Neuronal stem cell (in vitro differentiated cells): ENCODE measurements at regions not wholly inside any gene's neighbourhood (a gene's known extent, or its start where the extent isn't known, plus 50 kb on each side); places are given as distances from the start of the nearest gene placed in this dataset.

Experiments used
- DNase-seq: peaks from one replicate; pipeline ENCODE4 v3.0.0-alpha.2; 2013; ENCODE audit warnings: low spot score
- H2AFZ ChIP-seq: one replicate; pipeline ENCODE4 v1.6.1; 2013; ENCODE audit warnings: mild to moderate bottlenecking, low read length, inconsistent platforms
- H2AK5ac ChIP-seq: 2 replicates; pipeline ENCODE4 v1.6.1; 2013; ENCODE audit warnings: low read depth, mild to moderate bottlenecking, inconsistent platforms, low read length, moderate library complexity, mixed read lengths
- H2BK120ac ChIP-seq: 2 replicates; pipeline ENCODE4 v1.6.1; 2013; ENCODE audit warnings: low read depth, mild to moderate bottlenecking, inconsistent platforms, low read length, moderate library complexity, mixed read lengths
- H2BK12ac ChIP-seq: one replicate; pipeline ENCODE4 v1.6.1; 2013; ENCODE audit warnings: low read length, inconsistent platforms
- H2BK15ac ChIP-seq: 2 replicates; pipeline ENCODE4 v1.6.1; 2013; ENCODE audit warnings: mild to moderate bottlenecking, low read length, inconsistent platforms, mixed read lengths
- H2BK5ac ChIP-seq: one replicate; pipeline ENCODE4 v1.6.1; 2013; ENCODE audit warnings: inconsistent platforms, mild to moderate bottlenecking, low read length, moderate library complexity
- H3K14ac ChIP-seq: one replicate; pipeline ENCODE4 v1.6.1; 2013; ENCODE audit warnings: low read length, inconsistent platforms
- H3K18ac ChIP-seq: 2 replicates; pipeline ENCODE4 v1.6.1; 2013; ENCODE audit warnings: low read length, inconsistent platforms
- H3K23ac ChIP-seq: 2 replicates; pipeline ENCODE4 v1.6.1; 2013; ENCODE audit warnings: low read depth, mild to moderate bottlenecking, mixed read lengths, low read length, inconsistent platforms; ENCODE audit not compliant: poor library complexity
- H3K27ac ChIP-seq: replicated peaks from 3 replicates; pipeline ENCODE4 v1.5.1; 2013; ENCODE audit warnings: low read length, inconsistent platforms
- H3K27me3 ChIP-seq, 3 experiments: 2 replicates each; pipeline ENCODE4 v1.6.1; 2013; ENCODE audit warnings: low read length in 3 of 3, mild to moderate bottlenecking in 2 of 3, inconsistent platforms in 1 of 3, low read depth in 1 of 3, mixed read lengths in 1 of 3, moderate library complexity in 1 of 3; ENCODE audit not compliant: control insufficient read depth in 3 of 3, insufficient read depth in 3 of 3
- H3K36me3 ChIP-seq, 2 donors: replicated peaks in 1 of 2; 2 replicates each; pipeline ENCODE4 v1.6.1; 2013; ENCODE audit warnings: low read length in 2 of 2; ENCODE audit not compliant: control insufficient read depth in 2 of 2, insufficient read depth in 2 of 2
- H3K4ac ChIP-seq: 2 replicates; pipeline ENCODE4 v1.6.1; 2013; ENCODE audit warnings: inconsistent platforms, mild to moderate bottlenecking, low read length, moderate library complexity
- H3K4me1 ChIP-seq, 2 donors: 1 replicate in 1 of 2; 2 replicates in 1 of 2; pipeline ENCODE4 v1.6.1; 2013; ENCODE audit warnings: low read length in 2 of 2, low read depth in 1 of 2; ENCODE audit not compliant: control insufficient read depth in 2 of 2, insufficient read depth in 1 of 2
- H3K4me2 ChIP-seq: one replicate; pipeline ENCODE4 v1.6.1; 2013; ENCODE audit warnings: mild to moderate bottlenecking, low read length, inconsistent platforms; ENCODE audit not compliant: insufficient read depth, poor library complexity, severe bottlenecking
- H3K4me3 ChIP-seq, 2 donors: 2 replicates each; pipeline ENCODE4 v1.5.1; 2013; ENCODE audit warnings: low read length in 2 of 2, mild to moderate bottlenecking in 2 of 2, inconsistent platforms in 1 of 2, moderate library complexity in 1 of 2
- H3K79me1 ChIP-seq: one replicate; pipeline ENCODE4 v1.6.1; 2013; ENCODE audit warnings: low read depth, mild to moderate bottlenecking, inconsistent platforms, low read length, moderate library complexity
- H3K9ac ChIP-seq: one replicate; pipeline ENCODE4 v1.6.1; 2013; ENCODE audit warnings: mild to moderate bottlenecking, low read depth, low read length, inconsistent platforms; ENCODE audit not compliant: poor library complexity
- H3K9me3 ChIP-seq, 2 donors: replicated peaks in 1 of 2; 2 replicates each; pipeline versions ENCODE3 to v1.6.1; 2013; ENCODE audit warnings: low read length in 2 of 2, mild to moderate bottlenecking in 2 of 2, inconsistent platforms in 1 of 2, low read depth in 1 of 2, mixed read lengths in 1 of 2, moderate library complexity in 1 of 2; ENCODE audit not compliant: control insufficient read depth in 2 of 2, insufficient read depth in 1 of 2
- H4K8ac ChIP-seq: one replicate; pipeline ENCODE4 v1.6.1; 2013; ENCODE audit warnings: low read depth, mild to moderate bottlenecking, inconsistent platforms, low read length, moderate library complexity
- H4K91ac ChIP-seq: one replicate; pipeline ENCODE4 v1.6.1; 2013; ENCODE audit warnings: low read length, low read depth, mild to moderate bottlenecking, inconsistent platforms; ENCODE audit not compliant: poor library complexity
- WGBS, 2 donors: extraction: QIAGEN DNeasy Blood & Tissue Kit; methylation state at CpG; one replicate each; pipeline ENCODE4 v1.1.7; 2013; ENCODE audit warnings: missing lambda C conversion rate in 2 of 2, mixed read lengths in 1 of 2; ENCODE audit not compliant: insufficient read length in 2 of 2, insufficient replicate concordance in 1 of 2; ENCODE audit errors: extremely low coverage in 2 of 2; 5-methylcytosine and 5-hydroxymethylcytosine counted together

DNA sequence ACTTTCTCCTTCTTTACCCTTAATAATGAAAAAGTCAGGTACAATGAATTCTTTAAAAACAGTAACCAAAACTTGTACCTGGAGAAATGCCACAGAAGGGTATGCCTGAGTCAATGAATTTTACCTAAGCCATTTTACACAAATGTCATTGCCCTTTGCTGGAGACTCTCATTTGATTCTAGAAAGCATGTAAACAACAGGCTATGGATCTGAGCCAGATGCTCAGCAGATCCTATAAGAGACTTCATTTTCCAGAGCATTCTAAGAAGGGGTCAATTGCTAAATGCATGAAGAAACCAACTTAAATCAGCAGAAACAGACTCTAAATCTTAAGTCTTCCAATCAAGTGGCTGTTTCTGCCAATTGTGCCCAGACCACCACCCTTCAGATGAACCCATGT is 83.8 kb upstream of the GALNT15 start:
- H3K9ac ChIP-seq: no peak overlapping the region
- no peak overlapping the region for H2BK12ac ChIP-seq
- no peak overlapping the region for H3K4me2 ChIP-seq
- no peak overlapping the region for H2BK120ac ChIP-seq
- no peak overlapping the region for H3K4me3 ChIP-seq
- H2BK15ac ChIP-seq: no peak overlapping the region
- peaks cover 0 to 11% of the 10 kb centered on the region in 2 donors for H3K4me1 ChIP-seq
- H3K18ac ChIP-seq: no peak overlapping the region
- H2BK5ac ChIP-seq: no peak overlapping the region
- no peak overlapping the region for H4K8ac ChIP-seq
- no peak overlapping the region for H4K91ac ChIP-seq
- no peak for DNase-seq
- no peak overlapping the region for H2AK5ac ChIP-seq
- no peak overlapping the region for H3K27ac ChIP-seq
- H3K4ac ChIP-seq: no peak overlapping the region
- no peaks in the 10 kb centered on the region for H3K79me1 ChIP-seq
- H3K36me3 ChIP-seq: no peaks in the 10 kb centered on the region
- H2AFZ ChIP-seq: no peak overlapping the region
- no peak overlapping the region for H3K23ac ChIP-seq
- H3K9me3 ChIP-seq: no peaks in the 10 kb centered on the region
- no peaks in the 10 kb centered on the region for H3K27me3 ChIP-seq
- H3K14ac ChIP-seq: no peak overlapping the region

DNA sequence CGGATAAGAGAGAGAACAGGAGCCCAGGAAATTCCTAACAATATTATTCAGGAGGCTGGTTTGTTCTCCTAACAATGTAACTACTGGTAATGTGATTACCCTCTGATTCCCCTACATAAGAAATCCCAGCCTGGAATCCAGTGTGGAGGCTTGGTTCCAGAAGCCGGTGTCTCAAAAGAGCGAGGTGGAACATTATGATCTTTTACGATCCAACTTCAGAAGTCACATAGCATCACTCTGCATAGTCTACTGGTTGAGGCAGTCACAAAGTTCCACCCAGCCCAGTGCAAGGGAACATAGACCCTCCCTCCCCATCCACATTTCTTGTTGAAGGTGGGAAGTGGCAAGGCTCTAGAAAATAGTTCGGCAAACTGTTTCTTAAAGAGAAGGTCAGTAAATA is 81.6 kb upstream of the GALNT15 start:
- H3K9me3 ChIP-seq: no peaks in the 10 kb centered on the region
- no peak overlapping the region for H3K4me2 ChIP-seq
- no peak for DNase-seq
- no peak overlapping the region for H3K4ac ChIP-seq
- no CpG with 5 or more reads among the region's 5 CpGs for WGBS, 2 donors
- no peak overlapping the region for H2BK12ac ChIP-seq
- H2BK120ac ChIP-seq: no peak overlapping the region
- H3K4me1 ChIP-seq: peaks cover 0 to 2% of the 10 kb centered on the region in 2 donors
- H3K79me1 ChIP-seq: no peaks in the 10 kb centered on the region
- H3K27me3 ChIP-seq: no peaks in the 10 kb centered on the region
- no peak overlapping the region for H2BK5ac ChIP-seq
- no peak overlapping the region for H3K18ac ChIP-seq
- H3K36me3 ChIP-seq: no peaks in the 10 kb centered on the region
- no peak overlapping the region for H4K8ac ChIP-seq
- H3K4me3 ChIP-seq: no peak overlapping the region
- H3K9ac ChIP-seq: no peak overlapping the region
- no peak overlapping the region for H2AFZ ChIP-seq
- no peak overlapping the region for H4K91ac ChIP-seq
- no peak overlapping the region for H3K23ac ChIP-seq
- no peak overlapping the region for H3K27ac ChIP-seq
- H2AK5ac ChIP-seq: no peak overlapping the region
- no peak overlapping the region for H2BK15ac ChIP-seq
- no peak overlapping the region for H3K14ac ChIP-seq

DNA sequence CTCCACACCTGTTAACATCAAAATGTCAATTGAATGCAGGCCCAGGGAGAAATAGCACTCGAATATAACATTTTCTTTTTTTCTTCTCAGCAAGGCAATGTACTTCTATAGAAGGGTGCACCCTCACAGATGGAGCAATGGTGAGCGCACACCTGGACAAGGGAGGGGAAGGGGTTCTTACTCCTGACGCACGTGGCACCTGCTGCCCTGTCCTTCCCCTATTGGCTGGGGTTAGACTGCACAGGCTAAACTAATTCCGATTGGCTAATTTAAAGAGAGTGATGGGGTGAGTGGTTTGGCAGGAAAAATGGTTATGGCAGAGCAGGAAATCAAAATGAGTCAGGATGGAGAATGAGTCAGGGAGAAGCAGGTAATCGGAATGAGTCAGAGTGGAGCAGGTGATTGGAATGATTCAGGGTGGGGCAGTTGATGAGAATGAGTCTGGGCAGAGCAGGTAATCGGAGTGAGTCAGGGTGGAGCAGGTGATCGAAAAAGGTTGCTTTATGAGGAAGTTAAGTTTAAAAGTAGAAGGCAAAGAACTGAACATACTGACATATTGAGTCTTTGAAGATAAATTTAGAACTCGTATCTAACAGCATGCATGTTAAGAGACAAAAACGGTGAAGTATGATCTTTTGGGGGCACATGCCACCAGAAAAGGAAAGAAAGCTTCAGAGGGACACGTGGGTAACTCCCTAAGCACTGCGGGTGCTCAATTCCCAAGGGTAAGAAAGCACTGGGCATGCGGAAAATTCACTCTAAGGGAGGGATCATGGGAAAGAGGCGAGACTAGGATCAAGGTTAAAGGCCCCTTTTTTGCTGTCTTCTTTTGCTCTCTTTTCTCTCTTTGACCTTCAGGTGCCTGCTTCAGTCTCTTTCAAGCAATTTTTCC is 72.9 kb upstream of the GALNT15 start:
- Histone ChIP-seq H3K23ac (no peak overlapping the region), H2BK12ac (no peak overlapping the region), H3K27me3 (no peaks in the 10 kb centered on the region), H3K4me2 (no peak overlapping the region), H2BK120ac (no peak overlapping the region), H3K27ac (no peak overlapping the region), H3K4ac (no peak overlapping the region), H3K4me3 (no peak overlapping the region), H2AK5ac (no peak overlapping the region), H3K36me3 (no peaks in the 10 kb centered on the region), H3K9me3 (no peaks in the 10 kb centered on the region), H3K14ac (no peak overlapping the region), H2BK5ac (no peak overlapping the region), H2AFZ (no peak overlapping the region), H2BK15ac (no peak overlapping the region), H4K8ac (no peak overlapping the region), H4K91ac (no peak overlapping the region), H3K79me1 (no peaks in the 10 kb centered on the region), H3K9ac (no peak overlapping the region), H3K4me1 (no peaks in the 10 kb centered on the region), H3K18ac (no peak overlapping the region)
- no peak for DNase-seq
- no CpG with 5 or more reads among the region's 14 CpGs for WGBS, 2 donors

- DNase-seq: no peak
- WGBS, 2 donors: no CpG with 5 or more reads among the region's 2 CpGs
- no peak overlapping the region for H3K27ac ChIP-seq
These were observed 72.3 kb upstream of the GALNT15 start for GRCh38 chr3:16102187-16102561.

More at GRCh38 chr3:16102187-16102561, 72.3 kb upstream of the GALNT15 start:
- Histone ChIP-seq H3K14ac (no peak overlapping the region), H2BK12ac (no peak overlapping the region), H3K79me1 (no peaks in the 10 kb centered on the region), H2AFZ (no peak overlapping the region), H2BK5ac (no peak overlapping the region), H4K91ac (no peak overlapping the region), H3K9me3 (no peaks in the 10 kb centered on the region), H2BK120ac (no peak overlapping the region), H3K36me3 (no peaks in the 10 kb centered on the region), H3K4me2 (no peak overlapping the region), H4K8ac (no peak overlapping the region), H3K4ac (no peak overlapping the region), H3K4me3 (no peak overlapping the region), H3K4me1 (no peaks in the 10 kb centered on the region), H2AK5ac (no peak overlapping the region), H3K27me3 (no peaks in the 10 kb centered on the region), H2BK15ac (no peak overlapping the region), H3K9ac (no peak overlapping the region), H3K18ac (no peak overlapping the region), H3K23ac (no peak overlapping the region)
